Activated naive CD8-positive, alpha-beta T cell treated with anti-CD3 and anti-CD28 coated beads for 36 hours (primary cell): ENCODE measurements at regions not wholly inside any gene's neighbourhood (a gene's known extent, or its start where the extent isn't known, plus 50 kb on each side); places are given as distances from the start of the nearest gene placed in this dataset.

ENCODE experiments used
- DNase-seq: peaks from one replicate; pipeline ENCODE4 v3.0.0; 2021
- H3K27ac Mint-ChIP-seq: one replicate; pipeline ENCODE4 v1.8.0; 2022; ENCODE audit warnings: mild to moderate bottlenecking, moderate library complexity, mixed read lengths
- H3K27me3 Mint-ChIP-seq: one replicate; pipeline ENCODE4 v1.8.0; 2022; ENCODE audit warnings: mild to moderate bottlenecking, mixed read lengths
- H3K36me3 Mint-ChIP-seq: one replicate; pipeline ENCODE4 v1.8.0; 2021; ENCODE audit warnings: mild to moderate bottlenecking, mixed read lengths
- H3K4me1 Mint-ChIP-seq: one replicate; pipeline ENCODE4 v1.8.0; 2021; ENCODE audit warnings: mixed read lengths
- H3K4me3 Mint-ChIP-seq: one replicate; pipeline ENCODE4 v1.8.0; 2022; ENCODE audit warnings: mild to moderate bottlenecking, moderate library complexity, mixed read lengths
- H3K9me3 Mint-ChIP-seq: one replicate; pipeline ENCODE4 v1.8.0; 2022; ENCODE audit warnings: mixed read lengths

GRCh38 chr10:35754519-35754918 lies 112.4 kb upstream of the FZD8 start:
- peaks cover 1% of the 10 kb centered on the region for H3K27me3 Mint-ChIP-seq
- H3K4me1 Mint-ChIP-seq: no peaks in the 10 kb centered on the region
- H3K36me3 Mint-ChIP-seq: no peaks in the 10 kb centered on the region
- no peak for DNase-seq
- no peak overlapping the region for H3K4me3 Mint-ChIP-seq
- no peak overlapping the region for H3K27ac Mint-ChIP-seq
- H3K9me3 Mint-ChIP-seq: no peaks in the 10 kb centered on the region

- DNase-seq: no peak
- Mint-ChIP-seq H3K36me3 (no peaks in the 10 kb centered on the region), H3K9me3 (no peaks in the 10 kb centered on the region), H3K27ac (no peak overlapping the region), H3K4me3 (no peak overlapping the region), H3K4me1 (no peaks in the 10 kb centered on the region), H3K27me3 (no peaks in the 10 kb centered on the region)
Observed at GRCh38 chr10:35752469-35753461, 110.7 kb upstream of the FZD8 start.

GRCh38 chr10:35751347-35751746 lies 109.3 kb upstream of the FZD8 start:
- H3K4me3 Mint-ChIP-seq: no peak overlapping the region
- no peaks in the 10 kb centered on the region for H3K36me3 Mint-ChIP-seq
- DNase-seq: no peak
- H3K27me3 Mint-ChIP-seq: peaks cover 6% of the 10 kb centered on the region
- no peak overlapping the region for H3K27ac Mint-ChIP-seq
- H3K9me3 Mint-ChIP-seq: no peaks in the 10 kb centered on the region
- H3K4me1 Mint-ChIP-seq: no peaks in the 10 kb centered on the region

DNA sequence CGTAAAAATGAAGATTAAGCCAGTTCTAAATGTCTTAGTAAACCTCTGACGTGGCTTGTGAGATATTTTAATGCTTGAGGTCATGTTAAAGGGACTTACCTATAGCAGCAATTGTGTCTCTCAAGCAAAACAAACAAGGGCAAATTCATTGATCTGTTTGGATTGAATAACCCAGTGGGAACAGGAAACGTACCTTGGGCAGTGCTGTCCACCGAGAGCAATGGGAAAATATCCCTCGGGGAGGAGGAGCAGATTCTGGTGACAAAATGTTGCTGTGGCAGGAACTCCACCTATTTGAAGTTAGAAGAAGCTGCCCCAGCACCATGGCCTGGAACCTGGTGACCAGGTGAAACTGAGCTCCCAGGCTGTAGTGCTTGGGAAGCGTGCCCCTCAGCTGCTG lies 107.1 kb upstream of the FZD8 start:
- Mint-ChIP-seq H3K4me3 (no peak overlapping the region), H3K27ac (no peak overlapping the region), H3K4me1 (no peaks in the 10 kb centered on the region), H3K9me3 (no peaks in the 10 kb centered on the region), H3K36me3 (no peaks in the 10 kb centered on the region), H3K27me3 (peaks cover 6% of the 10 kb centered on the region)
- no peak for DNase-seq

DNA sequence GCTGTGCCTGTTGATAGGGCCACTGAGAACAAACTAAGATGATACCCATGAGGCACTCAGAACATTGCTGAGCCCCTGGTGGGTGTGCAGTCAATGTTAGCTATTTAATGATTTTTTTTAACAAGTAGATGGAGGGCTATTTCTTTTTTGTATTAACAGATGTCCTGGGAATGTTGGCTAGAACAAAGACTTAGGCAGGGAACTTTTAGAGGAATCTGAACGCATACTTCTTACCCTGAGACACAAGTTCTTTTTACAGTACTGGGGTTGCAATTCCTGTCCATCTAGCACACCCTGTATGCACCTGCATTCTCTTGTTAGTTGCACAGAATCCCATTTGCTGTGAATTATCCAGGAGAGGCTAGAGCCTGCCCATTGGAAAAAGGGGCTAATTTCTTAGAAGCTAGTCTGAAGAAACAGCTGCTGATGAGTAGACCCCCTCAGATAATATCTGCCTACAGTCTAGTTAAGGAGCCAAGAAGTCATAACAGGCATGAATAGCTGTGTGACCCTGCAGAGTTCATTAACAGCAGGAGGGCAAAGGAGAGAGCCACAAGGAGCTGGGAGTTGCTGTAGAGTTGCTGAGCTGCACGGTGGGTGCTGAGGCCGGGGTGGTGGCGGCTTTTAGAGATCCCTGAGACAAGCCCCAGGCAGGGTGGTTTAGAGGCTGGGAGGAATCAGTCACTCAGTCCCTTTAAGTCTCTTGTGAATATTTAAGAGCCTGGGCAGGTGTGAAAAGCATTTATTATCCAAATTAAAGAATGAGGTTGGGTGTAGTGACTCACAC lies 103.7 kb upstream of the FZD8 start:
- DNase-seq: no peak
- H3K4me1 Mint-ChIP-seq: no peaks in the 10 kb centered on the region
- no peaks in the 10 kb centered on the region for H3K36me3 Mint-ChIP-seq
- H3K27me3 Mint-ChIP-seq: peaks cover 6% of the 10 kb centered on the region
- H3K9me3 Mint-ChIP-seq: no peaks in the 10 kb centered on the region
- H3K27ac Mint-ChIP-seq: no peak overlapping the region
- no peak overlapping the region for H3K4me3 Mint-ChIP-seq

- Mint-ChIP-seq H3K27ac (no peak overlapping the region), H3K4me3 (no peak overlapping the region), H3K27me3 (peaks cover 6% of the 10 kb centered on the region), H3K9me3 (no peaks in the 10 kb centered on the region), H3K36me3 (no peaks in the 10 kb centered on the region), H3K4me1 (no peaks in the 10 kb centered on the region)
- no peak for DNase-seq
Observed at GRCh38 chr10:35743851-35744250, 101.8 kb upstream of the FZD8 start.

GRCh38 chr10:35743351-35743750 lies 101.3 kb upstream of the FZD8 start:
- Mint-ChIP-seq H3K4me3 (no peak overlapping the region), H3K4me1 (no peaks in the 10 kb centered on the region), H3K27ac (no peak overlapping the region), H3K9me3 (no peaks in the 10 kb centered on the region), H3K36me3 (no peaks in the 10 kb centered on the region), H3K27me3 (peaks cover 6% of the 10 kb centered on the region)
- DNase-seq: no peak

DNA sequence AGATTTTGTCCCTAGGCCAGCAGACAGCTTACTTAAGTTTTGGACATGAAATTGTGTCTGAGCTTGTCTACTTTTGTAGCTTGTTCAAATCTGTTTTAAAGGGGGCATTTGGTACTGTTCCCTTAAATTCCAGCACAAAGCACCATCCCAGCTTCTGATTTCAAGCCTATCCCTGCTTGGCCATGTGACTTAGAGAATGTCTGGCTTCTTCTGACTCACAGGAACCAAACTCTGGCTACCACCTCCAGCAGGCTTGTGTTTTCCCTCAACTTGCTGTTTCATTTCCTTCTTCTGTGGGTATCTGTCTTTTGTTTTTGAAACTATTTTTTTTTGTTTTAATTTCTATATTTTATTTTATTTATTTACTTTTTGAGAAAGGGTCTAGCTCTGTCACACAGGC lies 97.9 kb upstream of the FZD8 start:
- no peak for DNase-seq
- H3K4me1 Mint-ChIP-seq: no peaks in the 10 kb centered on the region
- no peaks in the 10 kb centered on the region for H3K36me3 Mint-ChIP-seq
- H3K4me3 Mint-ChIP-seq: no peak overlapping the region
- no peak overlapping the region for H3K27ac Mint-ChIP-seq
- H3K9me3 Mint-ChIP-seq: peaks cover 2% of the 10 kb centered on the region
- no peaks in the 10 kb centered on the region for H3K27me3 Mint-ChIP-seq

GRCh38 chr10:35735412-35735811 lies 93.3 kb upstream of the FZD8 start:
- DNase-seq: no peak
- no peak overlapping the region for H3K27ac Mint-ChIP-seq
- H3K4me1 Mint-ChIP-seq: no peaks in the 10 kb centered on the region
- H3K27me3 Mint-ChIP-seq: no peaks in the 10 kb centered on the region
- peaks cover 7% of the 10 kb centered on the region for H3K9me3 Mint-ChIP-seq
- H3K4me3 Mint-ChIP-seq: no peak overlapping the region
- H3K36me3 Mint-ChIP-seq: no peaks in the 10 kb centered on the region

DNA sequence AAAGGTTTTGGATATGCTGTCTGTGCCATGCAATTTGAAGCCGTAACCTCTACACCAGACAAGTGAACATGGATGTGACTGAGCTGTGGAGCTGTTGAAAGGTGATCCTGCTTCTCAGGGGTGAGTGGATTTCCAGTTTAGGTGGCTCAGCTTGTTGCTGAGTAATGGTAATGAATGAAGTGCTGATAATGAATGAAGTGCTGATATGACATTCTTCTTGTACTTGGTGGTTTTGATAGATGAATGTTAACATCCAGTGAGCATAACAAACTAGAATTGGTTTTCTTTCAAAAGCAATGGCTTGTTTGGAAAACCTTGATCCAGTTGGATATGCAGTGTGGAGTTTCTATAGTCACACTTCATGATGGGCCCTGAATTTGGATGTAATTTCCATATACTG lies 89.7 kb upstream of the FZD8 start:
- Mint-ChIP-seq H3K27me3 (no peaks in the 10 kb centered on the region), H3K27ac (no peak overlapping the region), H3K9me3 (peaks cover 9% of the 10 kb centered on the region), H3K4me3 (no peak overlapping the region), H3K4me1 (no peaks in the 10 kb centered on the region), H3K36me3 (no peaks in the 10 kb centered on the region)
- DNase-seq: no peak

- no peaks in the 10 kb centered on the region for H3K4me1 Mint-ChIP-seq
- H3K27ac Mint-ChIP-seq: no peak overlapping the region
- peaks cover 1% of the 10 kb centered on the region for H3K9me3 Mint-ChIP-seq
- H3K27me3 Mint-ChIP-seq: peaks cover 7% of the 10 kb centered on the region
- no peak overlapping the region for H3K4me3 Mint-ChIP-seq
- no peaks in the 10 kb centered on the region for H3K36me3 Mint-ChIP-seq
- no peak for DNase-seq
Observed at GRCh38 chr10:35728341-35728740, 86.2 kb upstream of the FZD8 start.

DNA sequence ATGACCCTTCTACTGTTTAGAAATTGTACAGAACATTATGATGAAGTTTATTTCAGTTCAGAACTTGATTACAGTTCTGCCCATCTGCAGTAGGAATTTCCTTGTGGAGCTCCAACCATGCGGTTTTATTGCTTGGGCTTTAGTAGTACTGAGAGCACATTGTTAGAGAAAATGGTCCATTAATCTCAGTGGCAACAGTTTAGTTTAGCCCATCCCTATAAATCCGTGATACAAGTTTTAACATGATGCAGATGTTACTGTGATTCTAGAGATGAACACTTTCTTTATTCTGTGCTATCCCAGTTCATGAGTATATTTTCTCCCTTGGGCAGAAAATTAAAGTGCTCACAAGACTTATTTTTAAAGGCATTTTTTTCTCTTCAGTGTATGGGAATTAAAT lies 84.8 kb upstream of the FZD8 start:
- Mint-ChIP-seq H3K9me3 (peaks cover 1% of the 10 kb centered on the region), H3K27ac (no peak overlapping the region), H3K27me3 (peaks cover 7% of the 10 kb centered on the region), H3K36me3 (no peaks in the 10 kb centered on the region), H3K4me1 (no peaks in the 10 kb centered on the region), H3K4me3 (no peak overlapping the region)
- DNase-seq: no peak

GRCh38 chr10:35723992-35724391 lies 81.9 kb upstream of the FZD8 start:
- no peaks in the 10 kb centered on the region for H3K4me1 Mint-ChIP-seq
- no peak overlapping the region for H3K27ac Mint-ChIP-seq
- no peaks in the 10 kb centered on the region for H3K9me3 Mint-ChIP-seq
- H3K27me3 Mint-ChIP-seq: peaks cover 7% of the 10 kb centered on the region
- H3K4me3 Mint-ChIP-seq: no peak overlapping the region
- H3K36me3 Mint-ChIP-seq: no peaks in the 10 kb centered on the region
- no peak for DNase-seq

DNA sequence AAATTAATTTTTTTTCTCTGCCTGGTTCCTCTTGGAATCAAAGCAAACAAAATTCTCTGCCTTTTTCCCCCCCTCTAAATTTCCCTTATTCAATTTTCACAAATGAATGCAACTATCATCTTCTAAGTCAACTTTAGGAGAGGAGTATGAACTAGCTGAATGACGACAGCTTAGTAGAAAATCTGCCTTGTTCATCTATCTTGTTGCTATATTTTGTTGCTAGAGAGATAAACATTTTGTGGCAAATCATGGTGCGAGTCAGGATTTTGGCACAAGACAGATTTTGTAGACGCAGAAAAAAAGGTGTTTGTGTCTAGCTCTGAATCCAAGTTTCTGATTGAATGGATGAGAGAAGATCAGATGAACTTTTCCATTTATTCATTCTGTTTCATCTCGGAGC lies 81.0 kb upstream of the FZD8 start:
- H3K4me3 Mint-ChIP-seq: no peak overlapping the region
- H3K36me3 Mint-ChIP-seq: no peaks in the 10 kb centered on the region
- DNase-seq: no peak
- H3K4me1 Mint-ChIP-seq: no peaks in the 10 kb centered on the region
- H3K27me3 Mint-ChIP-seq: peaks cover 7% of the 10 kb centered on the region
- no peaks in the 10 kb centered on the region for H3K9me3 Mint-ChIP-seq
- no peak overlapping the region for H3K27ac Mint-ChIP-seq

GRCh38 chr10:35722636-35723035 lies 80.5 kb upstream of the FZD8 start:
- Mint-ChIP-seq H3K27me3 (peaks cover 7% of the 10 kb centered on the region), H3K36me3 (no peaks in the 10 kb centered on the region), H3K4me1 (no peaks in the 10 kb centered on the region), H3K27ac (no peak overlapping the region), H3K4me3 (no peak overlapping the region), H3K9me3 (no peaks in the 10 kb centered on the region)
- DNase-seq: no peak
